ENCODE measurements at regions not wholly inside any gene's neighbourhood (a gene's known extent, or its start where the extent isn't known, plus 50 kb on each side); places are given as distances from the start of the nearest gene placed in this dataset.

DNA sequence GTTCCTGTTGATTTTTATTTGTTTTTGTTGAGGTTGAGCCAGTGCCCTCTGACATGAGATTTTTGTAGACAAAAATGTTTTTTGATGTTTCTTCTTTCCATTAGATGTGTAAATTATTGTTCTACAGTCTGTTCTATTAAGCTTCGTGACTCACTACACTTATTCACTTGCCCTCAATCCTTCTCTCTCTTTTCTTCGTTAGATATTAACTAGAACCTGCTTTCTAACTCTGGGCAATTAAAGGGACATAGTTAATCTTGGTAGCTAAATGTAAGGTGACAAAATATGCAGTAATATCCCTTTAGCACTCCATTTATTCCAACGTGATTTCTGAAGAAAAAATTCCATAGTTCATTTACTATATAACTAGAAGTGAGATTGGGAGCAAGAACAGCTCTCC, 333.9 kb downstream of the PDHA2 start:
- DNase-seq, result peak in 2 of 5 donors; percentile 17 to 32
- Histone ChIP-seq H3K27me3 (ENCODE audit: control insufficient read depth, insufficient read depth, low read length) (no peaks in the 10 kb centered on the region), H3K27ac (ENCODE audit: low read depth in 2 of 2, low read length in 2 of 2) (no peak overlapping the region), H3K4me1 (ENCODE audit: control insufficient read depth in 2 of 3, insufficient read depth in 2 of 3, low read depth in 1 of 3, low read length in 3 of 3) (no peaks in the 10 kb centered on the region), H3K9ac (ENCODE audit: low read length in 3 of 3) (no peak overlapping the region), H3K4me3 (ENCODE audit: low read length in 3 of 3) (no peak overlapping the region), H3K36me3 (ENCODE audit: control insufficient read depth in 2 of 3, insufficient read depth in 3 of 3, low read length in 3 of 3) (no peaks in the 10 kb centered on the region), H3K9me3 (ENCODE audit: control insufficient read depth in 2 of 3, insufficient read depth in 1 of 3, low read length in 3 of 3) (no peaks in the 10 kb centered on the region)
- peak; percentile 17 for FAIRE-seq
- intact Hi-C loops (cut with DNase I), result no loop called here
- TF ChIP-seq, protein P1, sequence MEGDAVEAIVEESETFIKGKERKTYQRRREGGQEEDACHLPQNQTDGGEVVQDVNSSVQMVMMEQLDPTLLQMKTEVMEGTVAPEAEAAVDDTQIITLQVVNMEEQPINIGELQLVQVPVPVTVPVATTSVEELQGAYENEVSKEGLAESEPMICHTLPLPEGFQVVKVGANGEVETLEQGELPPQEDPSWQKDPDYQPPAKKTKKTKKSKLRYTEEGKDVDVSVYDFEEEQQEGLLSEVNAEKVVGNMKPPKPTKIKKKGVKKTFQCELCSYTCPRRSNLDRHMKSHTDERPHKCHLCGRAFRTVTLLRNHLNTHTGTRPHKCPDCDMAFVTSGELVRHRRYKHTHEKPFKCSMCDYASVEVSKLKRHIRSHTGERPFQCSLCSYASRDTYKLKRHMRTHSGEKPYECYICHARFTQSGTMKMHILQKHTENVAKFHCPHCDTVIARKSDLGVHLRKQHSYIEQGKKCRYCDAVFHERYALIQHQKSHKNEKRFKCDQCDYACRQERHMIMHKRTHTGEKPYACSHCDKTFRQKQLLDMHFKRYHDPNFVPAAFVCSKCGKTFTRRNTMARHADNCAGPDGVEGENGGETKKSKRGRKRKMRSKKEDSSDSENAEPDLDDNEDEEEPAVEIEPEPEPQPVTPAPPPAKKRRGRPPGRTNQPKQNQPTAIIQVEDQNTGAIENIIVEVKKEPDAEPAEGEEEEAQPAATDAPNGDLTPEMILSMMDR (IDR thresholded peaks at IDR 0.05; ENCODE audit: borderline replicate concordance, extremely low read depth, insufficient read depth), result no peak

DNA sequence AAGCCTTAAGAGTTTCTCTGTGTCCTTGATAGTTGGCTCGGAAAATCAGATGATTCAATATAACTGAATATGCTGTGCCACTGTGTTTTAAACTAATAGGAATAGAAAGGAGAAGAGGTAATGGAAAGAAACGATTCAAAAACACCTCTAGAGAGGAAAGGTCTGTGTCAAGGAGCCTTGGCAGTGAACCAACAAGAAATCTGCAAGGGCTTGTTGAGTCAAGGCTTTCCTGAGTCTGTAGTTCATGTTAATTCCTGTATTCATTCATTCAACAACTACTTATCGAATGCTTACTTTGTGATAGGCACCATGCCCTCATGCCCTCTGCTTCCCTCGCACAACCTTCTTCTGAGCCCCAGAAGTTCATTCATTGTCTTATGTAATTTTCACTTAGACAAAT, 336.0 kb downstream of the PDHA2 start:
- FAIRE-seq, result no peak
- Histone ChIP-seq H3K4me1 (ENCODE audit: control insufficient read depth in 2 of 3, insufficient read depth in 2 of 3, low read depth in 1 of 3, low read length in 3 of 3) (no peaks in the 10 kb centered on the region), H3K36me3 (ENCODE audit: control insufficient read depth in 2 of 3, insufficient read depth in 3 of 3, low read length in 3 of 3) (no peaks in the 10 kb centered on the region), H3K9ac (ENCODE audit: low read length in 3 of 3) (no peak overlapping the region), H3K9me3 (ENCODE audit: control insufficient read depth in 2 of 3, insufficient read depth in 1 of 3, low read length in 3 of 3) (no peaks in the 10 kb centered on the region), H3K4me3 (ENCODE audit: low read length in 3 of 3) (no peak overlapping the region), H3K27ac (ENCODE audit: low read depth in 2 of 2, low read length in 2 of 2) (no peak overlapping the region), H3K27me3 (ENCODE audit: control insufficient read depth, insufficient read depth, low read length) (no peaks in the 10 kb centered on the region)
- DNase-seq, result no peak
- TF ChIP-seq, protein P1 (IDR thresholded peaks at IDR 0.05; ENCODE audit: borderline replicate concordance, extremely low read depth, insufficient read depth), result no peak
- intact Hi-C loops (cut with DNase I), result no loop called here

DNA sequence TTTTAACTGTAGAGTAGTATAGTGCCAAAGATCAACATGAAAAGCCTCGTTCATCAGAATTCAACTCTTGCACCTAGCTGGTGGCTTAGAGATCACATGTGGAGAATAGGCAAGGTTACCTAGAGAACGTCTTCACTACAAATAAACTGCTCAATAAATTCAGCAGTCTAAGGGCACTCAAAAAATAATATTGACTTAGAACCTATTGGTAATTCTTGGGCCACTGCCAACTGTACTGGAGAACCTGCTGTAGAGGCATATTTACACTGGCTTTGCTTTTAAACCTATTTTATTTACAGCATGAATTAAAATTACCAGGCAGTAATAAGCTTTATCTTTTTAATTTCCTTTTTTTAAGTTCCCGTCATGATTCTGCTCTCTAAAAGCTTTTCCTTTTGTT, 343.7 kb downstream of the PDHA2 start:
- Histone ChIP-seq H3K9me3 (ENCODE audit: control insufficient read depth in 2 of 3, insufficient read depth in 1 of 3, low read length in 3 of 3) (no peaks in the 10 kb centered on the region), H3K27ac (ENCODE audit: low read depth in 2 of 2, low read length in 2 of 2) (no peak overlapping the region), H3K36me3 (ENCODE audit: control insufficient read depth in 2 of 3, insufficient read depth in 3 of 3, low read length in 3 of 3) (no peaks in the 10 kb centered on the region), H3K9ac (ENCODE audit: low read length in 3 of 3) (no peak overlapping the region), H3K27me3 (ENCODE audit: control insufficient read depth, insufficient read depth, low read length) (no peaks in the 10 kb centered on the region), H3K4me1 (ENCODE audit: control insufficient read depth in 2 of 3, insufficient read depth in 2 of 3, low read depth in 1 of 3, low read length in 3 of 3) (no peaks in the 10 kb centered on the region), H3K4me3 (ENCODE audit: low read length in 3 of 3) (no peak overlapping the region)
- FAIRE-seq (no peak), DNase-seq (no peak)
- TF ChIP-seq, protein P1 (IDR thresholded peaks at IDR 0.05; ENCODE audit: borderline replicate concordance, extremely low read depth, insufficient read depth), result no peak
- intact Hi-C loops (cut with DNase I), result no loop called here

DNA sequence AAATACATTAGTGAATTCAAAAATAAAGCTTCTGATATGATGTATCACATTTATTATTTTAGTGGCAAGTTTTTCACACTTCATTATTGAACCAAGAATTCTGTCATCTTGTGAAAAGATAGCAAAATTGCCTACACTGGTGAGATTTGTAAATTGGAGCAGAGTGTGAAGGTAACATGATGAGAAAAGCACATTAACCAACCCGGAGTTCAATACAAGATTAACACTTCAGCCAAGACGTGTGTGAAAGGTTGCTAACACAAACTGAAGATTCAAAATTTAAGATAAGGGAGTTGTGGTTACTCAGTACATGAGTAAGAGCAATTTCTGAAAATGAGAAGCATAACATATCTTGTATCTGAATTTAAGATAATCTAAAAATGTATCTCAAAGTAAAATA, 346.7 kb downstream of the PDHA2 start:
- H3K27me3 ChIP-seq (ENCODE audit: control insufficient read depth, insufficient read depth, low read length), result no peaks in the 10 kb centered on the region
- FAIRE-seq, result no peak
- no peak overlapping the region for H3K27ac ChIP-seq (ENCODE audit: low read depth in 2 of 2, low read length in 2 of 2)
- no peak overlapping the region for H3K9ac ChIP-seq (ENCODE audit: low read length in 3 of 3)
- no peak overlapping the region for H3K4me3 ChIP-seq (ENCODE audit: low read length in 3 of 3)
- no peaks in the 10 kb centered on the region for H3K4me1 ChIP-seq (ENCODE audit: control insufficient read depth in 2 of 3, insufficient read depth in 2 of 3, low read depth in 1 of 3, low read length in 3 of 3)
- intact Hi-C loops (cut with DNase I), result no loop called here
- no peaks in the 10 kb centered on the region for H3K36me3 ChIP-seq (ENCODE audit: control insufficient read depth in 2 of 3, insufficient read depth in 3 of 3, low read length in 3 of 3)
- no peak for DNase-seq
- TF ChIP-seq, protein P1 (IDR thresholded peaks at IDR 0.05; ENCODE audit: borderline replicate concordance, extremely low read depth, insufficient read depth), result no peak
- H3K9me3 ChIP-seq (ENCODE audit: control insufficient read depth in 2 of 3, insufficient read depth in 1 of 3, low read length in 3 of 3), result no peaks in the 10 kb centered on the region

Data from kidney (tissue), 13 donors.